ENCODE measurements at regions not wholly inside any gene's neighbourhood (a gene's known extent, or its start where the extent isn't known, plus 50 kb on each side); places are given as distances from the start of the nearest gene placed in this dataset.

GRCh38 chr7:49577576-49577975 lies 195.9 kb upstream of the VWC2 start:
- DNase-seq (ENCODE audit: low spot score in 2 of 2): no peak
- H3K4me3 ChIP-seq (ENCODE audit: low read depth, poor library complexity, severe bottlenecking): no peak overlapping the region
- TF ChIP-seq POLR2A (IDR thresholded peaks at IDR 0.05): no peak
- TF ChIP-seq CTCF (IDR thresholded peaks at IDR 0.05): no peak
- intact Hi-C loops (cut with DNase I; ENCODE audit: low total_unique reads): no loop called here

- no peak overlapping the region for H3K4me3 ChIP-seq (ENCODE audit: low read depth, poor library complexity, severe bottlenecking)
- DNase-seq (ENCODE audit: low spot score in 2 of 2): no peak
- 83 to 87% methylated on average over 11 to 13 of the region's 13 CpGs for WGBS, 2 donors
- TF ChIP-seq CTCF (IDR thresholded peaks at IDR 0.05): no peak
- no peak for TF ChIP-seq POLR2A (IDR thresholded peaks at IDR 0.05)
- intact Hi-C loops (cut with DNase I; ENCODE audit: low total_unique reads): no loop called here
Measured at GRCh38 chr7:49579408-49579807, 194.0 kb upstream of the VWC2 start.

- intact Hi-C loops (cut with DNase I; ENCODE audit: low total_unique reads): no loop called here
Measured at GRCh38 chr7:49580000-49580399, 193.4 kb upstream of the VWC2 start.

GRCh38 chr7:49580761-49581160 lies 192.7 kb upstream of the VWC2 start:
- no peak for DNase-seq (ENCODE audit: low spot score in 2 of 2)
- H3K4me3 ChIP-seq (ENCODE audit: low read depth, poor library complexity, severe bottlenecking): no peak overlapping the region
- 6 to 13% methylated on average over 1 of the region's 1 CpG for WGBS, 2 donors
- intact Hi-C loops (cut with DNase I; ENCODE audit: low total_unique reads): no loop called here
- TF ChIP-seq POLR2A (IDR thresholded peaks at IDR 0.05) (no peak), CTCF (IDR thresholded peaks at IDR 0.05) (no peak)

More at GRCh38 chr7:49580000-49580399, 193.4 kb upstream of the VWC2 start:
- no peak overlapping the region for H3K4me3 ChIP-seq (ENCODE audit: low read depth, poor library complexity, severe bottlenecking)
- TF ChIP-seq CTCF (IDR thresholded peaks at IDR 0.05) (no peak), POLR2A (IDR thresholded peaks at IDR 0.05) (no peak)
- peak in 1 of 2 donors; percentile 72 for DNase-seq (ENCODE audit: low spot score in 2 of 2)
- 53 to 63% methylated on average over 16 of the region's 16 CpGs for WGBS, 2 donors

- DNase-seq (ENCODE audit: low spot score in 2 of 2): no peak
- TF ChIP-seq POLR2A (IDR thresholded peaks at IDR 0.05) (no peak), CTCF (IDR thresholded peaks at IDR 0.05) (no peak)
- WGBS, 2 donors: 78 to 79% methylated on average over 4 of the region's 4 CpGs
- H3K4me3 ChIP-seq (ENCODE audit: low read depth, poor library complexity, severe bottlenecking): no peak overlapping the region
- intact Hi-C loops (cut with DNase I; ENCODE audit: low total_unique reads): no loop called here
Measured at GRCh38 chr7:49583440-49583839, 190.0 kb upstream of the VWC2 start.

GRCh38 chr7:49596701-49597491 lies 176.5 kb upstream of the VWC2 start:
- no peak for DNase-seq (ENCODE audit: low spot score in 2 of 2)
- H3K4me3 ChIP-seq (ENCODE audit: low read depth, poor library complexity, severe bottlenecking): no peak overlapping the region
- TF ChIP-seq CTCF (IDR thresholded peaks at IDR 0.05): no peak
- TF ChIP-seq POLR2A (IDR thresholded peaks at IDR 0.05): no peak
- intact Hi-C loops (cut with DNase I; ENCODE audit: low total_unique reads): no loop called here
- 69 to 70% methylated on average over 4 of the region's 4 CpGs for WGBS, 2 donors
